GM21381 (cell line): ENCODE measurements at regions not wholly inside any gene's neighbourhood (a gene's known extent, or its start where the extent isn't known, plus 50 kb on each side); places are given as distances from the start of the nearest gene placed in this dataset.
"Not testable (repeated sequence)": the region's sequence is repeated elsewhere in the genome, so short reads cannot be mapped to it uniquely, and the experiment has no call there.

Experiments used
- ATAC-seq: cut with Tn5 transposase; IDR thresholded peaks from one replicate; pipeline ENCODE4 v1.9.1; 2021; ENCODE audit warnings: mild to moderate bottlenecking, moderate library complexity; ENCODE audit not compliant: unreplicated experiment

GRCh38 chr18:29930231-29930630 is 1112.3 kb downstream of the DSC3 start:
- no peak for ATAC-seq

GRCh38 chr18:29928081-29928480 is 1114.5 kb downstream of the DSC3 start:
- ATAC-seq = no peak

GRCh38 chr18:29925566-29925965 is 1117.0 kb downstream of the DSC3 start:
- ATAC-seq = no peak

GRCh38 chr18:29912351-29912750 is 1130.2 kb downstream of the DSC3 start:
- ATAC-seq = no peak

GRCh38 chr18:29892960-29893558 is 1149.5 kb downstream of the DSC3 start:
- ATAC-seq = no peak

- ATAC-seq = no peak
Measured at GRCh38 chr18:29883114-29883513, 1159.4 kb downstream of the DSC3 start.

- ATAC-seq = no peak
Measured at GRCh38 chr18:29882620-29883019, 1159.9 kb downstream of the DSC3 start.

- ATAC-seq = no peak
Measured at GRCh38 chr18:29879763-29880162, 1162.8 kb downstream of the DSC3 start.

- no peak for ATAC-seq
Measured at GRCh38 chr18:29874519-29875098, 1167.9 kb downstream of the DSC3 start.

GRCh38 chr18:29873211-29873610 is 1169.3 kb downstream of the DSC3 start:
- ATAC-seq = no peak

GRCh38 chr18:29871246-29871645 is 1171.3 kb downstream of the DSC3 start:
- no peak for ATAC-seq

GRCh38 chr18:29862824-29863223 is 1179.7 kb downstream of the DSC3 start:
- no peak for ATAC-seq

GRCh38 chr18:29855637-29856036 is 1186.9 kb downstream of the DSC3 start:
- ATAC-seq = no peak

GRCh38 chr18:29853126-29853525 is 1189.4 kb downstream of the DSC3 start:
- ATAC-seq = no peak

- ATAC-seq = no peak
Measured at GRCh38 chr18:29849144-29849543, 1193.4 kb downstream of the DSC3 start.

- no peak for ATAC-seq
Measured at GRCh38 chr18:29841631-29842030, 1200.9 kb downstream of the DSC3 start.

- no peak for ATAC-seq
Measured at GRCh38 chr18:29840089-29840488, 1202.5 kb downstream of the DSC3 start.

- ATAC-seq = not testable (repeated sequence)
Measured at GRCh38 chr18:29838961-29839360, 1203.6 kb downstream of the DSC3 start.

- no peak for ATAC-seq
Measured at GRCh38 chr18:29838556-29838955, 1204.0 kb downstream of the DSC3 start.

GRCh38 chr18:29823671-29824070 is 1218.9 kb downstream of the DSC3 start:
- no peak for ATAC-seq

- no peak for ATAC-seq
Measured at GRCh38 chr18:29821544-29821943, 1221.0 kb downstream of the DSC3 start.

GRCh38 chr18:29811519-29811918 is 1231.0 kb downstream of the DSC3 start:
- no peak for ATAC-seq

- ATAC-seq = no peak
Measured at GRCh38 chr18:29780816-29781215, 1261.7 kb downstream of the DSC3 start.
